ENCODE measurements at regions not wholly inside any gene's neighbourhood (a gene's known extent, or its start where the extent isn't known, plus 50 kb on each side); places are given as distances from the start of the nearest gene placed in this dataset.

- no peaks in the 10 kb centered on the region for H3K27me3 ChIP-seq
- no peak for DNase-seq
- no peaks in the 10 kb centered on the region for H3K9me3 ChIP-seq
- H3K4me3 ChIP-seq = no peak overlapping the region
- no peaks in the 10 kb centered on the region for H3K4me1 ChIP-seq
- WGBS, 2 donors = 60 to 86% methylated on average over 2 to 3 of the region's 3 CpGs
- no peaks in the 10 kb centered on the region for H3K36me3 ChIP-seq (ENCODE audit: low read depth, missing control alignments)
- intact Hi-C loops (cut with DNase I; ENCODE audit: low total_unique reads) = no loop called here
- H3K27ac ChIP-seq = no peak overlapping the region
- TF ChIP-seq POLR2A (IDR thresholded peaks at IDR 0.05) = no peak
Observed at GRCh38 chr19:31666126-31666525, 316.9 kb upstream of the TSHZ3 start.

- TF ChIP-seq POLR2A (IDR thresholded peaks at IDR 0.05) = no peak
- TF ChIP-seq, protein P1, sequence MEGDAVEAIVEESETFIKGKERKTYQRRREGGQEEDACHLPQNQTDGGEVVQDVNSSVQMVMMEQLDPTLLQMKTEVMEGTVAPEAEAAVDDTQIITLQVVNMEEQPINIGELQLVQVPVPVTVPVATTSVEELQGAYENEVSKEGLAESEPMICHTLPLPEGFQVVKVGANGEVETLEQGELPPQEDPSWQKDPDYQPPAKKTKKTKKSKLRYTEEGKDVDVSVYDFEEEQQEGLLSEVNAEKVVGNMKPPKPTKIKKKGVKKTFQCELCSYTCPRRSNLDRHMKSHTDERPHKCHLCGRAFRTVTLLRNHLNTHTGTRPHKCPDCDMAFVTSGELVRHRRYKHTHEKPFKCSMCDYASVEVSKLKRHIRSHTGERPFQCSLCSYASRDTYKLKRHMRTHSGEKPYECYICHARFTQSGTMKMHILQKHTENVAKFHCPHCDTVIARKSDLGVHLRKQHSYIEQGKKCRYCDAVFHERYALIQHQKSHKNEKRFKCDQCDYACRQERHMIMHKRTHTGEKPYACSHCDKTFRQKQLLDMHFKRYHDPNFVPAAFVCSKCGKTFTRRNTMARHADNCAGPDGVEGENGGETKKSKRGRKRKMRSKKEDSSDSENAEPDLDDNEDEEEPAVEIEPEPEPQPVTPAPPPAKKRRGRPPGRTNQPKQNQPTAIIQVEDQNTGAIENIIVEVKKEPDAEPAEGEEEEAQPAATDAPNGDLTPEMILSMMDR (IDR thresholded peaks at IDR 0.05) = no peak
- Histone ChIP-seq H3K27me3 (no peaks in the 10 kb centered on the region), H3K9me3 (no peaks in the 10 kb centered on the region), H3K27ac (no peak overlapping the region), H3K36me3 (ENCODE audit: low read depth, missing control alignments) (no peaks in the 10 kb centered on the region), H3K4me3 (no peak overlapping the region), H3K4me1 (no peaks in the 10 kb centered on the region)
- DNase-seq = no peak
- 85 to 87% methylated on average over 4 of the region's 4 CpGs for WGBS, 2 donors
- intact Hi-C loops (cut with DNase I; ENCODE audit: low total_unique reads) = no loop called here
Observed at GRCh38 chr19:31667106-31667505, 317.9 kb upstream of the TSHZ3 start.

- Histone ChIP-seq H3K4me1 (no peaks in the 10 kb centered on the region), H3K27me3 (no peaks in the 10 kb centered on the region), H3K4me3 (no peak overlapping the region), H3K36me3 (ENCODE audit: low read depth, missing control alignments) (no peaks in the 10 kb centered on the region), H3K27ac (no peak overlapping the region), H3K9me3 (no peaks in the 10 kb centered on the region)
- 76 to 89% methylated on average over 4 of the region's 4 CpGs for WGBS, 2 donors
- DNase-seq = no peak
- no peak for TF ChIP-seq POLR2A (IDR thresholded peaks at IDR 0.05)
- TF ChIP-seq, protein P1 (IDR thresholded peaks at IDR 0.05) = no peak
- intact Hi-C loops (cut with DNase I; ENCODE audit: low total_unique reads) = no loop called here
Observed at GRCh38 chr19:31668921-31669320, 319.7 kb upstream of the TSHZ3 start.

DNA sequence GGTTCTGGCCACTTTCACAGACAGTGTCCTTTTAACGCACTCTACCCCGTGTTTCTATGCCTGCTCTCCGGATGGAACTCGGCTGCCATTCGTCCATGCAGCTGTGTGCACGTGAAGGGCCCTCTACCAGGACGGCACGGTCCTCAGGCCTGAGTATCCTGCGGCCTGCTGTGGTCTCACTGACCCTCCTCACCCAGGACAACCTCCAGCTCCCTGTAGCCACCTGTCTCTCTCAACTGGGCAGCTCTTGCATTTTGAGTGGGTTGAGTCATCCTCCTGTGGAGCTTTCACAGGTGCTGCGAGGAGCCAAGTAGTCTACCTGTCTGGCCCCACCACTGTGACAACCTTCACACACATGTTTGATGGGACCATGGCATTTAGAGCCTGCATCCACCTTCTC lies 321.7 kb upstream of the TSHZ3 start:
- 88 to 95% methylated on average over 10 of the region's 10 CpGs for WGBS, 2 donors
- no peak for TF ChIP-seq POLR2A (IDR thresholded peaks at IDR 0.05)
- TF ChIP-seq, protein P1 (IDR thresholded peaks at IDR 0.05) = no peak
- no peak overlapping the region for H3K4me3 ChIP-seq
- no peak for DNase-seq
- intact Hi-C loops (cut with DNase I; ENCODE audit: low total_unique reads) = no loop called here
- H3K27me3 ChIP-seq = no peaks in the 10 kb centered on the region
- no peak overlapping the region for H3K27ac ChIP-seq
- H3K36me3 ChIP-seq (ENCODE audit: low read depth, missing control alignments) = no peaks in the 10 kb centered on the region
- H3K4me1 ChIP-seq = no peaks in the 10 kb centered on the region
- H3K9me3 ChIP-seq = no peaks in the 10 kb centered on the region

GRCh38 chr19:31671411-31672035 lies 322.3 kb upstream of the TSHZ3 start:
- H3K4me3 ChIP-seq = no peak overlapping the region
- intact Hi-C loops (cut with DNase I; ENCODE audit: low total_unique reads) = no loop called here
- TF ChIP-seq, protein P1 (IDR thresholded peaks at IDR 0.05) = no peak
- TF ChIP-seq POLR2A (IDR thresholded peaks at IDR 0.05) = no peak
- no peak overlapping the region for H3K27ac ChIP-seq
- DNase-seq = no peak
- H3K4me1 ChIP-seq = no peaks in the 10 kb centered on the region
- H3K27me3 ChIP-seq = no peaks in the 10 kb centered on the region
- 89 to 93% methylated on average over 10 of the region's 10 CpGs for WGBS, 2 donors
- no peaks in the 10 kb centered on the region for H3K36me3 ChIP-seq (ENCODE audit: low read depth, missing control alignments)
- no peaks in the 10 kb centered on the region for H3K9me3 ChIP-seq
